EL (cell line): ENCODE measurements at regions not wholly inside any gene's neighbourhood (a gene's known extent, or its start where the extent isn't known, plus 50 kb on each side); places are given as distances from the start of the nearest gene placed in this dataset.
"Not testable (repeated sequence)": the region's sequence is repeated elsewhere in the genome, so short reads cannot be mapped to it uniquely, and the experiment has no call there.

Experiments
- DNase-seq: peaks from one replicate; pipeline ENCODE4 v3.0.0-alpha.2; 2016

- no peak for DNase-seq
Measured at GRCh38 chr12:86659985-86660384, 403.8 kb upstream of the MGAT4C start.

- no peak for DNase-seq
Measured at GRCh38 chr12:86658303-86658702, 402.1 kb upstream of the MGAT4C start.

- no peak for DNase-seq
Measured at GRCh38 chr12:86647800-86648199, 391.6 kb upstream of the MGAT4C start.

GRCh38 chr12:86634456-86635410, 378.5 kb upstream of the MGAT4C start:
- DNase-seq: peak; percentile 3

- no peak for DNase-seq
Measured at GRCh38 chr12:86627001-86627400, 370.8 kb upstream of the MGAT4C start.

GRCh38 chr12:86623267-86623666, 367.1 kb upstream of the MGAT4C start:
- no peak for DNase-seq

GRCh38 chr12:86621957-86622356, 365.8 kb upstream of the MGAT4C start:
- DNase-seq: no peak

GRCh38 chr12:86613311-86613710, 357.1 kb upstream of the MGAT4C start:
- peak; percentile 29 for DNase-seq

GRCh38 chr12:86608638-86609037, 352.4 kb upstream of the MGAT4C start:
- DNase-seq: no peak

- DNase-seq: no peak
Measured at GRCh38 chr12:86601550-86602308, 345.5 kb upstream of the MGAT4C start.

GRCh38 chr12:86600664-86601231, 344.6 kb upstream of the MGAT4C start:
- no peak for DNase-seq

- DNase-seq: no peak
Measured at GRCh38 chr12:86597431-86597830, 341.2 kb upstream of the MGAT4C start.

GRCh38 chr12:86590296-86590695, 334.1 kb upstream of the MGAT4C start:
- no peak for DNase-seq

GRCh38 chr12:86574143-86574542, 318.0 kb upstream of the MGAT4C start:
- no peak for DNase-seq

- DNase-seq: no peak
Measured at GRCh38 chr12:86572455-86572854, 316.3 kb upstream of the MGAT4C start.

- no peak for DNase-seq
Measured at GRCh38 chr12:86565038-86565437, 308.8 kb upstream of the MGAT4C start.

- not testable (repeated sequence) for DNase-seq
Measured at GRCh38 chr12:86555491-86555890, 299.3 kb upstream of the MGAT4C start.

- DNase-seq: no peak
Measured at GRCh38 chr12:86551146-86551571, 295.0 kb upstream of the MGAT4C start.

- DNase-seq: no peak
Measured at GRCh38 chr12:86550218-86551145, 294.3 kb upstream of the MGAT4C start.

GRCh38 chr12:86543716-86544115, 287.5 kb upstream of the MGAT4C start:
- no peak for DNase-seq

- DNase-seq: no peak
Measured at GRCh38 chr12:86530996-86531655, 274.9 kb upstream of the MGAT4C start.

- no peak for DNase-seq
Measured at GRCh38 chr12:86526060-86526595, 269.9 kb upstream of the MGAT4C start.
